ENCODE measurements at regions not wholly inside any gene's neighbourhood (a gene's known extent, or its start where the extent isn't known, plus 50 kb on each side); places are given as distances from the start of the nearest gene placed in this dataset.

DNA sequence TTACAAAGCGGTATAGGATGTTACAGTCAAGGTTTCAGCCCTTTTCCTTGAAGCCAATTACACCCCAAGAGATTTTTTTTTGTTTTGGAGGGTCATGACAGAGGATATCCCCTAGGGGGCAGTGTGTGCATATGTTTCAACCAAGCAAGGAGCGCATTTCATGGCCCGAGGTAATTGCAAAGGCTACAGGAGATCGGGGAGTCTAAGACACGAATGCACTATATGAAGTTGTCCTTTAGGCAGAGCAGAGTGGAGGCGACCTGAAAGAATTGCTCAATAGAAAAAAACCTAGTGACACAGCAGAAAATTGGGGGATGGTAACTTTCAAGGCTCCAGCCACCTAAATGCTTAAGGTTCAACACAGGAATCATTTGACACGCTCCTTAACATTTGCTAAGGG is 219.8 kb upstream of the PARD3B start:
- Histone ChIP-seq H3K36me3 (ENCODE audit: control insufficient read depth in 2 of 2, insufficient read depth in 2 of 2, low read length in 1 of 2) (no peaks in the 10 kb centered on the region), H3K4me3 (ENCODE audit: low read length in 2 of 2) (no peak overlapping the region), H3K27ac (ENCODE audit: low read depth in 1 of 2, low read length in 1 of 2) (no peak overlapping the region), H3K9me3 (ENCODE audit: control insufficient read depth in 2 of 2, insufficient read depth in 1 of 2, low read length in 1 of 2) (no peaks in the 10 kb centered on the region), H3K27me3 (ENCODE audit: control insufficient read depth in 2 of 2, insufficient read depth in 1 of 2, low read length in 1 of 2) (no peaks in the 10 kb centered on the region), H3K4me1 (ENCODE audit: control insufficient read depth in 2 of 2, insufficient read depth in 2 of 2, low read length in 2 of 2) (no peaks in the 10 kb centered on the region)
- WGBS: 19% methylated on average over 7 of the region's 7 CpGs
- DNase-seq (ENCODE audit: low read depth in 6 of 9, low spot score in 9 of 9): peak; percentile 33 to 80 (median 56)

DNA sequence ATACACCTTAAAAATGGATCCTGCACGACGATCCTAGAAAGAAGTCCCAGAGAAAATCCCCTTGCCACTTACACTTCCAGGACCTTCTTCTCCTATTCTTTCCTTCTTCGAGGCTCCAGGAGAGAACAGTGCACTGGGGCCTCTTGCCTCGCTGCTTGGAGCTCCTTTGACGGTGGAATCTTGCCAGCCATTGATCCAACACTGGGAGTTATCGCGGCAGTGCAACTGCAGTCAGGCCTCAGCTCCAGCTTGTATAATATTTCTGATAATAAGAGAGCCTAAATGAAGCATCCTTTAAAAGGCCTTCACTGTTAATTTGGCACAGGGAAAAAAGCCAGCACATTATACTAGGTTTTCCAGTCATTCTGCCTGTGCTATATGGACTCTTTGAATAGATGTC is 216.9 kb upstream of the PARD3B start:
- no peaks in the 10 kb centered on the region for H3K9me3 ChIP-seq (ENCODE audit: control insufficient read depth in 2 of 2, insufficient read depth in 1 of 2, low read length in 1 of 2)
- no peak overlapping the region for H3K4me3 ChIP-seq (ENCODE audit: low read length in 2 of 2)
- DNase-seq (ENCODE audit: low read depth in 6 of 9, low spot score in 9 of 9): no peak
- no peak overlapping the region for H3K27ac ChIP-seq (ENCODE audit: low read depth in 1 of 2, low read length in 1 of 2)
- H3K36me3 ChIP-seq (ENCODE audit: control insufficient read depth in 2 of 2, insufficient read depth in 2 of 2, low read length in 1 of 2): no peaks in the 10 kb centered on the region
- no peaks in the 10 kb centered on the region for H3K4me1 ChIP-seq (ENCODE audit: control insufficient read depth in 2 of 2, insufficient read depth in 2 of 2, low read length in 2 of 2)
- no peaks in the 10 kb centered on the region for H3K27me3 ChIP-seq (ENCODE audit: control insufficient read depth in 2 of 2, insufficient read depth in 1 of 2, low read length in 1 of 2)
- WGBS: 96% methylated on average over 7 of the region's 7 CpGs

DNA sequence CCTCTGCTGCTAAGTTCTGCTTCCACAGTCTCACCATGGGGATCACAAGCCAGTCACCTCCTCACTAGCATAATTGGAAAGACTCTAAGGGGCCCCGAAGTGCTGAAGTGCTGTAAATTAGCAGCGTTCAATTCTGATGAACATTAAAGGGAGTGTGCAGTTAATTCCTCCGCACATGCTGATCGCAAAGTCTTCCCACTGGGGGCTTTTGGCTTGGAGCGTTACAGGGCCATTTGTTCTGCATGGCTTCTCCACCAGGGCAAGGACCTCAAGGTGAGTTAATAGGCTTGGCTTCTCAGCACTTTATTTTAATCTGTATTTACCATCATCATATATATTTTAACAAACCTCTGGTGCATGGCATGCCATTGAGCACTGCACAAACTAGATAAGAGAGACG is 216.3 kb upstream of the PARD3B start:
- Histone ChIP-seq H3K4me1 (ENCODE audit: control insufficient read depth in 2 of 2, insufficient read depth in 2 of 2, low read length in 2 of 2) (no peaks in the 10 kb centered on the region), H3K27me3 (ENCODE audit: control insufficient read depth in 2 of 2, insufficient read depth in 1 of 2, low read length in 1 of 2) (no peaks in the 10 kb centered on the region), H3K36me3 (ENCODE audit: control insufficient read depth in 2 of 2, insufficient read depth in 2 of 2, low read length in 1 of 2) (no peaks in the 10 kb centered on the region), H3K9me3 (ENCODE audit: control insufficient read depth in 2 of 2, insufficient read depth in 1 of 2, low read length in 1 of 2) (no peaks in the 10 kb centered on the region), H3K27ac (ENCODE audit: low read depth in 1 of 2, low read length in 1 of 2) (no peak overlapping the region), H3K4me3 (ENCODE audit: low read length in 2 of 2) (no peak overlapping the region)
- no peak for DNase-seq (ENCODE audit: low read depth in 6 of 9, low spot score in 9 of 9)
- 98% methylated on average over 6 of the region's 6 CpGs for WGBS

DNA sequence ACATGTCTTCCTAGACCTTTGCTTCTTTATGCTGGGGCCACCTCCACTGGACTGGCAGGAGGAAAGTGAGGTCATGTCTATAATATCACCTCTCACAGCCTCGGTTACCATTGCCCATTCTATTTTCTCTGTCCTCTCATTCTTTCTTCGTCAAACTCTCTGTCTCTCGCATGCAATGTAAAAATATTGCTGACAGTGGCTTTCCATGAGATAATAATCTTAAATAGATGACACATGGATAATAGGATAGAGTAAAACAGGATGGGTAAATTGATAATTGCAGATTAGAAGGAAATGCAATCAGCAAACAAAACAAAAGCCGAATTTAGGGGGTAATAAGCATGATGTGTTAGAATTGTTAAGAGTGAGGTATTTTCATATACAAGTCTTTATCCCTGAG is 215.7 kb upstream of the PARD3B start:
- no peak overlapping the region for H3K27ac ChIP-seq (ENCODE audit: low read depth in 1 of 2, low read length in 1 of 2)
- no peaks in the 10 kb centered on the region for H3K9me3 ChIP-seq (ENCODE audit: control insufficient read depth in 2 of 2, insufficient read depth in 1 of 2, low read length in 1 of 2)
- no peaks in the 10 kb centered on the region for H3K36me3 ChIP-seq (ENCODE audit: control insufficient read depth in 2 of 2, insufficient read depth in 2 of 2, low read length in 1 of 2)
- DNase-seq (ENCODE audit: low read depth in 6 of 9, low spot score in 9 of 9): no peak
- no peaks in the 10 kb centered on the region for H3K27me3 ChIP-seq (ENCODE audit: control insufficient read depth in 2 of 2, insufficient read depth in 1 of 2, low read length in 1 of 2)
- H3K4me3 ChIP-seq (ENCODE audit: low read length in 2 of 2): no peak overlapping the region
- no peaks in the 10 kb centered on the region for H3K4me1 ChIP-seq (ENCODE audit: control insufficient read depth in 2 of 2, insufficient read depth in 2 of 2, low read length in 2 of 2)
- 96% methylated on average over 4 of the region's 4 CpGs for WGBS

DNA sequence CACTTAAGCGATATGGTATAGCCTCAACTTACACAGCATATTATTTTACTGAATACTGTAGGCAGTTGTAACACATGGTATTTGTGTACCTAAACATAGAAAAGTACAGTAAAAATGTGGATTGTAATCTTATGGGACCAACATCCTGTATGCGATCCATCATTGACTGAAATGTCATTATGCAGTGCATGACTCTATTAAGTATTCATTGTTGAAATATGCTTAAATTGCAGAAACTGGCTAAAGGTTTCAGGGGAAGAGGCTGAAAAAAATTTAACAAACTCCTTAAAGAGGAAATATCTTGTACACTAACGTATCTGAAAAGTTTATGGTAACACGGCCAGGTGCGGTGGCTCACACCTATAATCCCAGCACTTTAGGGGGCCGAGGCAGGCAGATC is 214.1 kb upstream of the PARD3B start:
- Histone ChIP-seq H3K27ac (ENCODE audit: low read depth in 1 of 2, low read length in 1 of 2) (no peak overlapping the region), H3K4me3 (ENCODE audit: low read length in 2 of 2) (no peak overlapping the region), H3K27me3 (ENCODE audit: control insufficient read depth in 2 of 2, insufficient read depth in 1 of 2, low read length in 1 of 2) (no peaks in the 10 kb centered on the region), H3K4me1 (ENCODE audit: control insufficient read depth in 2 of 2, insufficient read depth in 2 of 2, low read length in 2 of 2) (no peaks in the 10 kb centered on the region), H3K36me3 (ENCODE audit: control insufficient read depth in 2 of 2, insufficient read depth in 2 of 2, low read length in 1 of 2) (no peaks in the 10 kb centered on the region), H3K9me3 (ENCODE audit: control insufficient read depth in 2 of 2, insufficient read depth in 1 of 2, low read length in 1 of 2) (no peaks in the 10 kb centered on the region)
- no peak for DNase-seq (ENCODE audit: low read depth in 6 of 9, low spot score in 9 of 9)
- WGBS: 95% methylated on average over 6 of the region's 6 CpGs

DNA sequence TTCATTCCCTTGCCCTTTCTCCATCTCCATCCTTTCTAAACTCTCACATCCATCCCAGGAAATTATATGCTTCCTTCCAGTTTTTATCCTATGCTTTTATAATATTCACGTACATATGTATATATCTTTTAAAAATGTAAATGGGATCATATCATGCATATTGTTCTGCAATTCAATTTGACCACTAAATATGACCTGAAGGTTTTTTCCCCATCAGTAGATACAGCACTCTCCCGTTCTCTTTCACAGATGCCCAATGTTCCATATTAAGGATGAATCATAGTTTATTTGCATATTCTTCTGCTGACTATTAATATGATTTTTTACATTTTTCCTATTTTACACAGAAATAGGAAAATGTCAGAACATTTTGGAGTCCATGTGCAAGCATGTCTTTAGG is 213.3 kb upstream of the PARD3B start:
- no peaks in the 10 kb centered on the region for H3K36me3 ChIP-seq (ENCODE audit: control insufficient read depth in 2 of 2, insufficient read depth in 2 of 2, low read length in 1 of 2)
- WGBS: 97% methylated on average over 2 of the region's 2 CpGs
- H3K27ac ChIP-seq (ENCODE audit: low read depth in 1 of 2, low read length in 1 of 2): no peak overlapping the region
- H3K4me1 ChIP-seq (ENCODE audit: control insufficient read depth in 2 of 2, insufficient read depth in 2 of 2, low read length in 2 of 2): no peaks in the 10 kb centered on the region
- no peaks in the 10 kb centered on the region for H3K9me3 ChIP-seq (ENCODE audit: control insufficient read depth in 2 of 2, insufficient read depth in 1 of 2, low read length in 1 of 2)
- DNase-seq (ENCODE audit: low read depth in 6 of 9, low spot score in 9 of 9): no peak
- H3K27me3 ChIP-seq (ENCODE audit: control insufficient read depth in 2 of 2, insufficient read depth in 1 of 2, low read length in 1 of 2): no peaks in the 10 kb centered on the region
- no peak overlapping the region for H3K4me3 ChIP-seq (ENCODE audit: low read length in 2 of 2)

DNA sequence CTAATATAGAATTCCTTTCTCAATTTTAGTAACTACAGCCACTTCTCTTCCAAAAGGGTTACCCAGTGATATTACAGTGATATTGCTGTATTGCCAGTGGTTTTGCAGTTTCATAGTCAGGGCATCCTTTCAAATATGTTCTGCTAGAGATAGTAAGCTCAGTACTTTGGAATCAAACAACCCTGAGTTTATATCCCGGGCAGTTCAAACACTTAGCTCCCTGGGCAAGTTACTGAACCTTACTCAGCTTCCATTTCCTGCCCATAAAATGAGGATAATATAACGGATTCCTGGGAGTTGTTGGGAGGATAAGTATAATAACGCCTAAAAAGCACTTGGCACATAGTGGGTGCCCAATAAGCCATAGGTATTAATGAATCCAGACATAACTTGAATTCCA is 212.6 kb upstream of the PARD3B start:
- 96% methylated on average over 3 of the region's 3 CpGs for WGBS
- no peaks in the 10 kb centered on the region for H3K36me3 ChIP-seq (ENCODE audit: control insufficient read depth in 2 of 2, insufficient read depth in 2 of 2, low read length in 1 of 2)
- no peak for DNase-seq (ENCODE audit: low read depth in 6 of 9, low spot score in 9 of 9)
- no peaks in the 10 kb centered on the region for H3K27me3 ChIP-seq (ENCODE audit: control insufficient read depth in 2 of 2, insufficient read depth in 1 of 2, low read length in 1 of 2)
- H3K9me3 ChIP-seq (ENCODE audit: control insufficient read depth in 2 of 2, insufficient read depth in 1 of 2, low read length in 1 of 2): no peaks in the 10 kb centered on the region
- no peaks in the 10 kb centered on the region for H3K4me1 ChIP-seq (ENCODE audit: control insufficient read depth in 2 of 2, insufficient read depth in 2 of 2, low read length in 2 of 2)
- H3K27ac ChIP-seq (ENCODE audit: low read depth in 1 of 2, low read length in 1 of 2): no peak overlapping the region
- H3K4me3 ChIP-seq (ENCODE audit: low read length in 2 of 2): no peak overlapping the region

DNA sequence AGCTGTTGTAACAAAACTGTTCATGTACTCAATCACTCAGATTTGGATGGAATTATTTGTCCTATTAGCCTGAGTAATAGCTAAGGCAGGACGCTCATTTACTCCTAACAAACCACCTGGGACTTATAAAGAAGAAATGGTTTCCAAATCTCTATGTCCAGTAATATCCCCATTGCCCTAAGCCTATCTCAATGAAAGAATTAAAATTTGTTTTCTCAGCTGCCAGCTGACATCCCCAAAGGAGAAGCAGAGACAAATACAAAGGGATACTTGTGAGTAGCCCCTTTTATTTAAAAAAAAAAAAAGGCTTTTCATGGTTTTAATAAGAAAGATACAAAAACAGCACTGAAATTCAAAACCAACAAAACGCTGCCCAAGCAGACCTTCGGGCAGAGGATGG is 211.4 kb upstream of the PARD3B start:
- no peaks in the 10 kb centered on the region for H3K4me1 ChIP-seq (ENCODE audit: control insufficient read depth in 2 of 2, insufficient read depth in 2 of 2, low read length in 2 of 2)
- no peak overlapping the region for H3K4me3 ChIP-seq (ENCODE audit: low read length in 2 of 2)
- H3K36me3 ChIP-seq (ENCODE audit: control insufficient read depth in 2 of 2, insufficient read depth in 2 of 2, low read length in 1 of 2): no peaks in the 10 kb centered on the region
- no peaks in the 10 kb centered on the region for H3K27me3 ChIP-seq (ENCODE audit: control insufficient read depth in 2 of 2, insufficient read depth in 1 of 2, low read length in 1 of 2)
- H3K9me3 ChIP-seq (ENCODE audit: control insufficient read depth in 2 of 2, insufficient read depth in 1 of 2, low read length in 1 of 2): no peaks in the 10 kb centered on the region
- WGBS: 97% methylated on average over 3 of the region's 3 CpGs
- no peak for DNase-seq (ENCODE audit: low read depth in 6 of 9, low spot score in 9 of 9)
- no peak overlapping the region for H3K27ac ChIP-seq (ENCODE audit: low read depth in 1 of 2, low read length in 1 of 2)

DNA sequence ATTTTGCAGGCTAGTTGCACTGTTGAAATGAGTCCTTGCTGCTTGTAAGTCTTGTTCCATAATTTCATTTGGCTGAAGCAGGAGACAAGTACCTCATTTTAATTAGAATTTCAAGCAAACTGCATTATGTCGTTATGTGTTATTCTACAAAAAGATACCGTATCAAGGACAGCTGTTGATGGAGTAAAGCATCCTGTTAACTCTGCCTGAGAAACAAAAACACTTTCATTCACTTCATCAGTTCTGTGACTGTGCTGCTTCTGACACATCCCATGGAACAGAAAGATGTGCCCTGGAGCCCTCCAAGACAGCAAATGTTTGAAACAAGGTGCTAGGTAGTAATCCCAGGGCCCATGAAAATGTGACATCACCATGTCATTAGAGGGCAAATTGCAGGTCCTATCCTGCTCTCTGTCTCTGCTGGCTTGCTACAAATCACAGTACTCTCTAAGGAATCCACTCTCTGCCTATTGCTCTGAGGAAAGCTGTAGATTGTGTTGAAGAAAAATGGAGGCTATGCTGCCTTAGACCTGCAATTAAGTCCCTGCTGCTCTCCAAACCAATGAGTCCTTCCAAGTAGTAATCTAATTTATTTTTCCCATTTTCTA is 209.7 kb upstream of the PARD3B start:
- DNase-seq (ENCODE audit: low read depth in 6 of 9, low spot score in 9 of 9): no peak
- Histone ChIP-seq H3K36me3 (ENCODE audit: control insufficient read depth in 2 of 2, insufficient read depth in 2 of 2, low read length in 1 of 2) (no peaks in the 10 kb centered on the region), H3K27me3 (ENCODE audit: control insufficient read depth in 2 of 2, insufficient read depth in 1 of 2, low read length in 1 of 2) (no peaks in the 10 kb centered on the region), H3K4me1 (ENCODE audit: control insufficient read depth in 2 of 2, insufficient read depth in 2 of 2, low read length in 2 of 2) (no peaks in the 10 kb centered on the region), H3K4me3 (ENCODE audit: low read length in 2 of 2) (no peak overlapping the region), H3K9me3 (ENCODE audit: control insufficient read depth in 2 of 2, insufficient read depth in 1 of 2, low read length in 1 of 2) (no peaks in the 10 kb centered on the region), H3K27ac (ENCODE audit: low read depth in 1 of 2, low read length in 1 of 2) (no peak overlapping the region)
- 98% methylated on average over 2 of the region's 2 CpGs for WGBS

All from thymus (tissue), 11 donors.